CD4-positive, alpha-beta T cell treated with Interleukin-15 for 4 hours (primary cell): ENCODE measurements at regions not wholly inside any gene's neighbourhood (a gene's known extent, or its start where the extent isn't known, plus 50 kb on each side); places are given as distances from the start of the nearest gene placed in this dataset.
"Not testable (repeated sequence)": the region's sequence is repeated elsewhere in the genome, so short reads cannot be mapped to it uniquely, and the experiment has no call there.

Experiments used
- DNase-seq: peaks from one replicate; pipeline ENCODE4 v3.0.0-alpha.2; 2020; ENCODE audit warnings: low spot score

DNA sequence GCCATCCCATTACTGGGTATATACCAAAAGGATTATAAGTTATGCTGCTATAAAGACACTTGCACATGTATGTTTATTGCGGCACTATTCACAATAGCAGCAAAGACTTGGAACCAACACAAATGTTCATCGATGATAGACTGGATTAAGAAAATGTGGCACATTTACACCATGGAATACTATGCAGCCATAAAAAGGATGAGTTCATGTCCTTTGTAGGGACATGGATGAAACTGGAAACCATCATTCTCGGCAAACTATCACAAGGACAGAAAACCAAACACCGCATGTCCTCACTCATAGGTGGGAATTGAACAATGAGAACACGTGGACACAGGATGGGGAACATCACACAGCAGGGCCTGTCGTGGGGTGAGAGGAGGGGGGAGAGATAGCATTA lies 1057.6 kb downstream of the REEP3 start:
- DNase-seq, result not testable (repeated sequence)

DNA sequence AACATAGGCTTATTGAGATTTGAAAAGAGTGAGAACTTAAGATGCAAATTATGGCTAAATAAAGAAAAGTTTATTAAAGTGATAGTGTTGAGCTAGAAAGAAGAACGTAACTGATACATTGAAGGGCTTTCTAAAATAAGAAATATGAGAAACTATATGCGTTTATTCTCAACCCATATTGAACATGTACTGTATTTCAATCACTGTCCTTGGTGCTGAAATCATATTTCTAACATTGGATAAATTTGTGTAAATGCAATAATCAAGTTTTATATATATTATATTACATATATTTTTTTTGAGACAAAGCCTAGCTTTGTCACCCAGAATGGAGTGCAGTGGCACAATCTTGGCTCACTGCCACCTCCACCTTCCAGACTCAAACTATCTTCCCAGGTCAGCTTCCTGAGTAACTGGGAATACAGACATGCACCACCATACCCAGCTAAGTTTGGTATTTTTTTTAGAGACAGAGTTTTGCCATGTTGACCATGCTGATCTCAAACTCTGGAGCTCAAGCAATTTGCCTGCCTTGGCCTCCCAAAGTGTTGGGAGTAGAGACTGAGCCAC lies 1065.8 kb downstream of the REEP3 start:
- no peak for DNase-seq

GRCh38 chr10:64594072-64594471 lies 1072.9 kb downstream of the REEP3 start:
- no peak for DNase-seq

GRCh38 chr10:64598600-64598999 lies 1077.4 kb downstream of the REEP3 start:
- no peak for DNase-seq

DNA sequence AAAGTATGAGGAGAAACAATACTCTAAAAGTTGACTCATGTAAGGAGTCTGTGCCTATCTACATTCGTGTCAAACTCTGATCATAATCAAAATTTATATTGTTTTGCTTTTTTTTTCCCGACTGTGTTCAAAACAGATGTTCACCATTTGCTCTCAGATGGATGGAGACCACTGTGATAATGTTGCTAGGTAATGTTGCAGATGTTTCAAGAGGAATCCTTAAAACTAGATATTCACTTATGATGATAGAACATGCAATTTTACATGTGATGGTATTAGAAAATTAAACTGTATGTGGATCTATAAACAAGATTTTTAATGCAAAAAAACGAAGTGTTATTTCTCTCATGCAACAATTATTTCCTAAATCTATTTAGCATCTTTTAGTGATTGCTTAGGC lies 1080.1 kb downstream of the REEP3 start:
- no peak for DNase-seq

DNA sequence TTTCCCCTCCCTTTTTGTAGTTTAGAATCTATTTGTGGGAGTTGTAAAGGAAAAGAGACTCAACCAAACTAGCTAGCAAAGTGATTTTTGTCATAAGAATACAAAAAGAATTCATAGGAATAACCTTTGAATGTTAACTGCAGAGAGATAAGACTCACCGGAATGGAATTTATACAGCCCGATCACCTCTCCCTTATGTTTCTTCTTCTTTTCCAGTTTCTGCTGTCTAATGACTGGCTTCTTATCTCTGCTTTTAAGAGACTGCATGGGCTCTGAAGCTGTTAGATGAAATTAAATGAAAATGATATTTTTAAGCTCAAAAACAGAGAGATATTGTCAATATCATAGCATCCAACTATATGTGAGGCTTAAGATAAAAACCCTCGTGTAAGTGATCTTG lies 1095.9 kb downstream of the REEP3 start:
- DNase-seq, result no peak

GRCh38 chr10:64619102-64619501 lies 1097.9 kb downstream of the REEP3 start:
- DNase-seq, result no peak

DNA sequence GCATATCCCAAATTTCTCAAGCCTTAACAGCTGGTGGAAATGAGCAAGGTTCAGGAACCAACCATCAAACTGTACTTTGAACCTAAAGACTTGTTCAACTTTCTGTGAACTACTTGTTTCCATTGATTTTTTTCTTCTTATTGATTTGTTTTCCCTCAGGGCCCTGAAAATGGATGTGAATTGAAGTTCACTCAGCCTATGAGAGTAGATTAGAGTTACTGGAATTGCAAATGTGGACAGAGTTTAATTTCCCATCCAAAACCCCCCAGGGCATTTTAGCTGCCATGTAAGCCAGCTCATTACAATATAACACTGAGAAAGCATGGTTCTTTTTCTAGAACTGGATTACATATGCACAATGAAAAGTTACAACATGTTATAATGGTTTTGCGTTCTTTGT lies 1105.7 kb downstream of the REEP3 start:
- no peak for DNase-seq

GRCh38 chr10:64630534-64630933 lies 1109.3 kb downstream of the REEP3 start:
- DNase-seq, result no peak

DNA sequence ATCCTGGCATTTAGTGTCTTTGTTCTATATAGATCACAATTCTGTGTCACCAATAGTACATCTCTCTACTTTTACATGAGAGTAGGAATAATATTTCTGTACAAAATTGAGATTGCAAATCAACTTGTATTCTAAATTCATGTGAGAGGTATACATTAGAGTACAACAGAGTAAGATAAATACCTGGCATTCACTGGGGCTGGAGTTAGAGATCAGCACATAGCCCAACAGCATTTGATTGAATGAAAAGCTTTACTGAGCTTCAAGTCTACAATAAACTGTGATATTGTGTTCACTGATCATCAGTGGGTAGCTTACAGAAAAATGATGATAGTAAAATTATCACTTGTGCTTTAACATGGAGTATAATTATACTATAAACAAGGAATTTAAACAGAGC lies 1114.7 kb downstream of the REEP3 start:
- DNase-seq, result no peak

GRCh38 chr10:64636461-64636860 lies 1115.3 kb downstream of the REEP3 start:
- no peak for DNase-seq

DNA sequence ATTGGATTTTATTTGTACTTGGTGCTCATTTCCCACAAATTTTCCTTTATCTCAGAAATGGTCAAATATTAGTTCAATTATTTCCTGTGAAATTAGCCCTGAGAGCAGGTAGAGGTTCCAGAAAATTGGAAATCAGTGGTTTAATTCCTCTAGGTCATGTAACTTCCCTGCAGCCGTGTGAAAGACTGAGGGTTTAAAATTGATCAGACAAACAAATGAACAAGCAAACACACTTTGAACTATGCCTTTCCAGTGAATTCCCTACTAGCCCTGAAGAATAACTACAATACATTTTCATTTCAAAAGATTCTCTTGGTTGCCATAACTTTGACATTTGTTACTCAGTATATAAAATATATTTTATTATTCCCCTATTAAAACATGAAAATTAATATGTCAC lies 1116.7 kb downstream of the REEP3 start:
- no peak for DNase-seq

- DNase-seq, result no peak
Measured at GRCh38 chr10:64648915-64649314, 1127.7 kb downstream of the REEP3 start.

GRCh38 chr10:64658528-64658927 lies 1137.3 kb downstream of the REEP3 start:
- DNase-seq, result no peak

GRCh38 chr10:64659311-64659710 lies 1138.1 kb downstream of the REEP3 start:
- DNase-seq, result no peak

- no peak for DNase-seq
Measured at GRCh38 chr10:64682043-64682442, 1160.8 kb downstream of the REEP3 start.

DNA sequence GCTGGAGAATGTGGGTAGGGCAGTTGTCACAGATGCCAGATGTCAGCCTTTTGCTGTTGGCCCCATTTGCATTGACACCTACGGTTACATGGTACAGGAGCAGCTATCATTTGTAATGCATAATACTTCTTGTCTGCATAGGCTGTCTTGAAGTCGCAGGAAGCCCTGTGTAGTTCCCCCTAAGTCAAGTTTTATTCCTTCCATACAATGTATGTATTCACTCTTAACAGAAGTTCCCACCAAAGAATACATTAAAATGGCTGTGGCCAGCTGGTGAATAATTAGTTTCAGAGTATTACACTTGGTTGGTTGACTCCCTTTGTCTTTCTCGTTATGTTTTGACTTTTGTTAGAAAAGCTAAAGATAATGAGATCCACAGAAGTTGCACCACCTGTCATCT lies 1169.0 kb downstream of the REEP3 start:
- no peak for DNase-seq

GRCh38 chr10:64699244-64699643 lies 1178.0 kb downstream of the REEP3 start:
- DNase-seq, result no peak

- not testable (repeated sequence) for DNase-seq
Measured at GRCh38 chr10:64702086-64702485, 1180.9 kb downstream of the REEP3 start.

DNA sequence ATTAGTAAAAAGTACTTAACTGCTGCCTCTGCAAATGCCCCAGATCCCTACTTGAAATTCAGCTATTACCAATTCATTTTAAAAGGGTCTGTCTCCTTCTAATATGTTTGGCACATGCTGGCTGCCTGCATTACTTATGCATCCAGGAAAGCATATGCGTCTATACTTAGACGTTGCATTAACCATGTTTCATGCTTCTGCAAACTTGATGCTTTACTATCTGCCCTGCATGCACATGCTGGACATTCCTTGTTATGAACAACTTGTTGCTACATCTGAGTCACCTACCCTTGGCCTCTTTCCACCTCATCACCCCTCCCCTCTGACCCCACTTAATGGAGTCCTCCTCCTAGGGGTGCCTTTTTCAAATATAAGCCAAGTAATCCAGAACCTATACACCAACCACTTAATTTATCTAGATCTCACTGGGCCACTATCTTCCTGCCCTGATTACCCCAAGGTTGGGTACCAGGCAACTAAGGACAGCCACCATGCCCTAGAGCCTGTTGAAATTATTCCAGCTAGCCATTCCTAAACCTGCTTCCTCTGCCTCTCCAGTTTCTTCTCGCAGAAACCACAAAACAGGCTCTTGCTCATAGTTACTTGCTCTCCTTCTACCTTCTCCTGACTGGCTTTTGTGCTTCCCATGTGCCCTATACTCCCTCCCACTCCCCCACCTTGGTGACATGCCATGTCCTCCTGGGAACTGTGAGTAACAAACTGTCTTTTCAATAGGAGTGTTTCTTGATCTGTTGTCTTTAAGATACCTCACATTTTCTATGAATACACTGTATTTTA lies 1187.9 kb downstream of the REEP3 start:
- DNase-seq, result no peak

- no peak for DNase-seq
Measured at GRCh38 chr10:64726466-64726865, 1205.3 kb downstream of the REEP3 start.

GRCh38 chr10:64731016-64731415 lies 1209.8 kb downstream of the REEP3 start:
- DNase-seq, result no peak

GRCh38 chr10:64732372-64732957 lies 1211.3 kb downstream of the REEP3 start:
- DNase-seq, result no peak

DNA sequence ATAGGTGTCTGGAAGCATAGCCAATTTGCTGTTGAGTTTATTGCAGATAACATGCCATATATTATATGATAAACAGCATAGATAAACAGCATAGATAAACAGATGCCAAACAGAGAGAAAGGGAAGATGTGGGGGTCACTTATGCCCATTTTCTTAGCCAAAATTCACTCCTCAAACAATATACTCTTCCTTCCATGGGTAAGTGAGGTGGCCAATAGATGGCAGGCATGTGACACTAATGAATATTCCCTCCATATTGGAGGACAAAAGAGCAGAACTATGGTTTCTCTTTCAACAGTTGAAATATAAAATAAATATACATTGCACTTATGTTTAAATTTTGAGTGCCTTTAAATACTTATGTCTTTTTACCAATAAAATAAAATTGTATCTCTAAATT lies 1212.8 kb downstream of the REEP3 start:
- DNase-seq, result no peak
